Spleen (tissue), 7 donors: ENCODE measurements at regions not wholly inside any gene's neighbourhood (a gene's known extent, or its start where the extent isn't known, plus 50 kb on each side); places are given as distances from the start of the nearest gene placed in this dataset.

Experiments used
- CTCF ChIP-seq, 11 experiments: fragments of 200-600 bp in 7 of 11; fragments of 450-650 bp in 4 of 11; sonication (generic) in 4 of 11; IDR thresholded peaks in 8 of 11; conservative IDR thresholded peaks in 3 of 11; 1 replicate in 7 of 11; 2 replicates in 4 of 11; pipeline versions ENCODE4 v1.4.0 to v1.8.0; 2016 to 2021; ENCODE audit warnings: antibody characterized with exemption in 11 of 11, inconsistent platforms in 4 of 11, mild to moderate bottlenecking in 1 of 11
- POLR2A ChIP-seq, 3 donors: fragments of 450-650 bp; IDR thresholded peaks; one replicate each; pipeline ENCODE4 v1.5.1; 2017; ENCODE audit warnings: antibody characterized with exemption in 3 of 3, mild to moderate bottlenecking in 1 of 3
- donor health status: DM: no; HTN: no; CAD: no; lungs with moderate emphysema.
- donor health status: DM: no; HTN: no; CAD: no.
- donor health status: DM: no; HTN: no; CAD: no.

DNA sequence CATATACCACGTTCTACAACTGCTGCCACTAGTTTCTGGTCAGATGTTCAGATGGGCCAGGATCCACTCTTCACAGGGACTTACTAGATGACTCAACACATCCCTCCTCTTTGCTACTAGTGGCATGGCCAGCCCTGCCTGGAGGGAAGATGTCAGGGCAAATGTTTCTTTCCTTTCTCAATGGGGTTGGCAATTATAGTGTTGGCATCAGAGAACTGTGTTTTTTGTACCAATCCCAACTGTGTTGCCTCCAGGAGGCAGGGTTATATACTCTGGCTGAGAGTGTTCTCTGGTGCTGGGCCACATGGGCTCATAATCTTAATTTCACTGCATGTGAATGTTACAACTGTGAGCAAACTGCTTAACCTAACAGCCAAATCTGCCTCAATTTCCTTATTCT lies 69.9 kb upstream of the AVPR1A start:
- no peak for TF ChIP-seq CTCF (IDR thresholded peaks at IDR 0.05 in 8 of 11, conservative IDR thresholded peaks at IDR 0.05 in 3 of 11)
- no peak for TF ChIP-seq POLR2A (IDR thresholded peaks at IDR 0.05)
